Uterus (tissue), 3 donors: ENCODE measurements at regions not wholly inside any gene's neighbourhood (a gene's known extent, or its start where the extent isn't known, plus 50 kb on each side); places are given as distances from the start of the nearest gene placed in this dataset.
"Not testable (repeated sequence)": the region's sequence is repeated elsewhere in the genome, so short reads cannot be mapped to it uniquely, and the experiment has no call there.

Experiments used
- DNase-seq, 2 donors: peaks; one replicate each; pipeline ENCODE4 v3.0.0-alpha.2; 2019 to 2020
- H3K27ac ChIP-seq, 2 donors: fragments of 200-600 bp; sonication (generic); 1 replicate in 1 of 2; 2 replicates in 1 of 2; pipeline ENCODE4 v1.5.1; 2016 to 2018
- H3K27me3 ChIP-seq, 2 donors: fragments of 200-600 bp; sonication (generic); one replicate each; pipeline ENCODE4 v1.5.1; 2018 to 2019; ENCODE audit warnings: control low read depth in 1 of 2
- H3K36me3 ChIP-seq, 2 donors: fragments of 200-600 bp; sonication (generic); one replicate each; pipeline ENCODE4 v1.5.1; 2019; ENCODE audit warnings: control low read depth in 1 of 2
- H3K4me1 ChIP-seq, 2 donors: fragments of 200-600 bp; sonication (generic); one replicate each; pipeline ENCODE4 v1.5.1; 2018 to 2019; ENCODE audit warnings: control low read depth in 1 of 2
- H3K4me3 ChIP-seq, 2 donors: fragments of 200-600 bp; sonication (generic); 1 replicate in 1 of 2; 2 replicates in 1 of 2; pipeline ENCODE4 v1.5.1; 2018 to 2019; ENCODE audit warnings: mild to moderate bottlenecking in 1 of 2
- H3K9me3 ChIP-seq, 2 donors: fragments of 200-600 bp; sonication (generic); one replicate each; pipeline ENCODE4 v1.5.1; 2019; ENCODE audit warnings: control low read depth in 1 of 2
- POLR2A ChIP-seq, 2 donors: fragments of 450-650 bp; IDR thresholded peaks; one replicate each; pipeline ENCODE4 v1.6.1; 2016; ENCODE audit warnings: antibody characterized with exemption in 2 of 2, mild to moderate bottlenecking in 1 of 2, moderate library complexity in 1 of 2
- intact Hi-C: fragments of 100-400 bp; cut with DNase I; formaldehyde crosslinking; loops from one replicate; pipeline ENCODE4 v1.15.1; 2023; ENCODE audit warnings: low total_unique reads
- TF ChIP-seq, protein P1 (sequence below), 4 experiments: fragments of 200-600 bp in 2 of 4; fragments of 450-650 bp in 2 of 4; sonication (generic) in 2 of 4; IDR thresholded peaks; one replicate each; pipeline ENCODE4 v1.5.1; 2016 to 2019; ENCODE audit warnings: antibody characterized with exemption in 4 of 4, mild to moderate bottlenecking in 2 of 4, moderate library complexity in 1 of 4
- donor health status: DM: yes; HTN: yes; CAD: no.

DNA sequence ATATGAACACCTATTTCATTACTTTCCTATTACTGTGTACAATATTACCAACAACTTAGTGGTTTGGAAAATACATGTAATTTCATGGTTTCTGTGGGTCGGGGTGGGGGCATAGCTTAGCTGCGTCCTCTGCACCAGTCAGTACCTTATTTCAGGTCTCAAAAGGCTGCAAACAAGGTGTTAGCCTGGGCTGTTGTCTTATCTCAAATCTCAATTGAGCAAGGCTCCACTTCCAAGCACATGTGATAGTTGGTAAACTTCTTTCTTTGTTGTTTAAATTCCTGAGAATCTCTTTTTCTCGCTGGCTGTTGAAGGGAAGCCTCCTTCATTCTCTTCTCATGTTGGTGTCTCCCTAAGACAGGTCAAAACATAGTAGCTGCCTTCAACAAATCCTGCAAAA, 485.4 kb downstream of the AMY1C start:
- intact Hi-C loops, result no loop called here
- Histone ChIP-seq H3K36me3 (no peaks in the 10 kb centered on the region), H3K9me3 (no peaks in the 10 kb centered on the region), H3K4me3 (no peak overlapping the region), H3K27ac (no peak overlapping the region), H3K4me1 (no peaks in the 10 kb centered on the region), H3K27me3 (no peaks in the 10 kb centered on the region)
- TF ChIP-seq, protein P1, sequence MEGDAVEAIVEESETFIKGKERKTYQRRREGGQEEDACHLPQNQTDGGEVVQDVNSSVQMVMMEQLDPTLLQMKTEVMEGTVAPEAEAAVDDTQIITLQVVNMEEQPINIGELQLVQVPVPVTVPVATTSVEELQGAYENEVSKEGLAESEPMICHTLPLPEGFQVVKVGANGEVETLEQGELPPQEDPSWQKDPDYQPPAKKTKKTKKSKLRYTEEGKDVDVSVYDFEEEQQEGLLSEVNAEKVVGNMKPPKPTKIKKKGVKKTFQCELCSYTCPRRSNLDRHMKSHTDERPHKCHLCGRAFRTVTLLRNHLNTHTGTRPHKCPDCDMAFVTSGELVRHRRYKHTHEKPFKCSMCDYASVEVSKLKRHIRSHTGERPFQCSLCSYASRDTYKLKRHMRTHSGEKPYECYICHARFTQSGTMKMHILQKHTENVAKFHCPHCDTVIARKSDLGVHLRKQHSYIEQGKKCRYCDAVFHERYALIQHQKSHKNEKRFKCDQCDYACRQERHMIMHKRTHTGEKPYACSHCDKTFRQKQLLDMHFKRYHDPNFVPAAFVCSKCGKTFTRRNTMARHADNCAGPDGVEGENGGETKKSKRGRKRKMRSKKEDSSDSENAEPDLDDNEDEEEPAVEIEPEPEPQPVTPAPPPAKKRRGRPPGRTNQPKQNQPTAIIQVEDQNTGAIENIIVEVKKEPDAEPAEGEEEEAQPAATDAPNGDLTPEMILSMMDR (IDR thresholded peaks at IDR 0.05), result no peak
- no peak for TF ChIP-seq POLR2A (IDR thresholded peaks at IDR 0.05)
- no peak for DNase-seq

- DNase-seq, result no peak
- no peak overlapping the region for H3K27ac ChIP-seq
- TF ChIP-seq, protein P1 (IDR thresholded peaks at IDR 0.05), result no peak
- TF ChIP-seq POLR2A (IDR thresholded peaks at IDR 0.05), result no peak
- H3K4me3 ChIP-seq, result no peak overlapping the region
- no peaks in the 10 kb centered on the region for H3K4me1 ChIP-seq
- no peaks in the 10 kb centered on the region for H3K36me3 ChIP-seq
- intact Hi-C loops, result no loop called here
- H3K9me3 ChIP-seq, result no peaks in the 10 kb centered on the region
- H3K27me3 ChIP-seq, result no peaks in the 10 kb centered on the region
Observed at GRCh38 chr1:104238991-104239390, 489.3 kb downstream of the AMY1C start.

DNA sequence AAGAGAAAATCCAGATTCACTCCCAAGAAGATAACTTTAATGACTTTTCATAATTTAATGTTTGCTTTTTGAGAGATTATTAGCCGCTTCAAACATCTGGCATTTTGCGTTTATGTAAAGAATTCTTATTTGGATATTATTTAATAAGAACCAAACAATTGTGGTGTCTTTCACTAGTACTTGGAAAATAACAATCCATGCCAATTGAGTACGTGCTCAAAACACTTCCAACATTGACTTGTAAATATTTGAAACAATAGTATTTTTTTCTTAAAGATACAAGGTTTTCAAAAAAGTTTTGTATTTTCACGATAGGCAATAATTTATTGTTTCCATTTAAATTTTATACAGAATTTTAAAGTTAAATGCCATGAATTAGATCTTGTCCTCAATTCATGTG, 498.7 kb downstream of the AMY1C start:
- DNase-seq, result no peak
- Histone ChIP-seq H3K27ac (no peak overlapping the region), H3K36me3 (no peaks in the 10 kb centered on the region), H3K27me3 (peaks cover 0 to 4% of the 10 kb centered on the region in 2 donors), H3K4me1 (no peaks in the 10 kb centered on the region), H3K4me3 (no peak overlapping the region), H3K9me3 (no peaks in the 10 kb centered on the region)
- intact Hi-C loops, result no loop called here
- TF ChIP-seq POLR2A (IDR thresholded peaks at IDR 0.05), result no peak
- TF ChIP-seq, protein P1 (IDR thresholded peaks at IDR 0.05), result no peak

- DNase-seq, result no peak
- intact Hi-C loops, result no loop called here
- Histone ChIP-seq H3K36me3 (no peaks in the 10 kb centered on the region), H3K4me3 (no peak overlapping the region), H3K9me3 (no peaks in the 10 kb centered on the region), H3K4me1 (no peaks in the 10 kb centered on the region), H3K27me3 (no peaks in the 10 kb centered on the region), H3K27ac (no peak overlapping the region)
- TF ChIP-seq POLR2A (IDR thresholded peaks at IDR 0.05), result no peak
- TF ChIP-seq, protein P1 (IDR thresholded peaks at IDR 0.05), result no peak
Observed at GRCh38 chr1:104259481-104259880, 509.8 kb downstream of the AMY1C start.

GRCh38 chr1:104263110-104263509, 513.4 kb downstream of the AMY1C start:
- H3K27me3 ChIP-seq, H3K36me3 ChIP-seq, intact Hi-C loops, H3K27ac ChIP-seq, H3K4me3 ChIP-seq, H3K9me3 ChIP-seq, H3K4me1 ChIP-seq, DNase-seq: not testable (repeated sequence)

GRCh38 chr1:104264521-104264920, 514.8 kb downstream of the AMY1C start:
- H3K36me3 ChIP-seq, result no peaks in the 10 kb centered on the region
- H3K4me1 ChIP-seq, result no peaks in the 10 kb centered on the region
- H3K27me3 ChIP-seq, result no peaks in the 10 kb centered on the region
- H3K27ac ChIP-seq, result no peak overlapping the region
- no peak for DNase-seq
- intact Hi-C loops, result no loop called here
- H3K4me3 ChIP-seq, result no peak overlapping the region
- TF ChIP-seq, protein P1 (IDR thresholded peaks at IDR 0.05), result no peak
- TF ChIP-seq POLR2A (IDR thresholded peaks at IDR 0.05), result no peak
- H3K9me3 ChIP-seq, result no peaks in the 10 kb centered on the region
